PC-9 (cell line): ENCODE measurements at regions not wholly inside any gene's neighbourhood (a gene's known extent, or its start where the extent isn't known, plus 50 kb on each side); places are given as distances from the start of the nearest gene placed in this dataset.
"Not testable (repeated sequence)": the region's sequence is repeated elsewhere in the genome, so short reads cannot be mapped to it uniquely, and the experiment has no call there.

Experiments
- BruUV-seq: library from RNA; stranded (reverse); fragments of 400-500 nt; replicated peaks from 2 replicates; lab custom pipeline; 2021; lab: Mats Ljungman, UMichigan
- CTCF ChIA-PET: fragments of 300-600 bp; sonication (Branson Sonifier 250); formaldehyde crosslinking; loops from one replicate; lab custom pipeline; 2022; ENCODE audit warnings: antibody characterized with exemption; lab: Charles Lee
- POLR2A ChIA-PET: fragments of 300-600 bp; sonication (Branson Sonifier 250); formaldehyde crosslinking; loops from one replicate; lab custom pipeline; 2022; ENCODE audit warnings: antibody characterized with exemption; ENCODE audit not compliant: unreplicated experiment; lab: Charles Lee
- DNase-seq, 2 experiments: peaks; one replicate each; pipeline versions ENCODE4 v3.0.0 to v3.0.0-alpha.2; 2015 to 2022; ENCODE audit warnings: mixed read lengths in 1 of 2
- H2AFZ ChIP-seq: fragments of 200-600 bp; sonication (generic); 2 replicates; pipeline ENCODE4 v1.8.1; 2017; ENCODE audit warnings: antibody characterized with exemption
- H3F3A ChIP-seq: fragments of 200-600 bp; sonication (generic); 2 replicates; pipeline ENCODE4 v1.8.1; 2017; ENCODE audit warnings: antibody characterized with exemption, mild to moderate bottlenecking, low read depth; ENCODE audit not compliant: insufficient read depth
- H3K27ac ChIP-seq: fragments of 200-600 bp; sonication (generic); 2 replicates; pipeline ENCODE4 v1.6.1; 2016; ENCODE audit warnings: mixed run types
- H3K27me3 ChIP-seq: fragments of 200-600 bp; sonication (generic); 2 replicates; pipeline ENCODE4 v1.6.1; 2016; ENCODE audit warnings: low read depth, mixed run types; ENCODE audit not compliant: insufficient read depth
- H3K36me3 ChIP-seq: fragments of 200-600 bp; sonication (generic); 2 replicates; pipeline ENCODE4 v1.6.1; 2016; ENCODE audit warnings: low read depth, mixed run types
- H3K4me1 ChIP-seq: fragments of 200-600 bp; sonication (generic); replicated peaks from 2 replicates; pipeline ENCODE4 v1.6.1; 2016; ENCODE audit warnings: mixed run types; ENCODE audit not compliant: insufficient read depth
- H3K4me2 ChIP-seq: fragments of 200-600 bp; sonication (generic); 2 replicates; pipeline ENCODE4 v1.6.1; 2017; ENCODE audit warnings: mixed run types
- H3K4me3 ChIP-seq: fragments of 200-600 bp; sonication (generic); 2 replicates; pipeline ENCODE4 v1.6.1; 2016; ENCODE audit warnings: mixed run types
- H3K79me2 ChIP-seq: fragments of 200-600 bp; sonication (generic); 2 replicates; pipeline ENCODE4 v1.6.1; 2017; ENCODE audit warnings: low read depth, mixed run types
- H3K9me2 ChIP-seq: fragments of 200-600 bp; sonication (generic); 2 replicates; pipeline ENCODE4 v1.8.1; 2017; ENCODE audit warnings: mild to moderate bottlenecking; ENCODE audit not compliant: insufficient read depth
- H3K9me3 ChIP-seq: fragments of 200-600 bp; sonication (generic); 2 replicates; pipeline ENCODE4 v1.8.1; 2016; ENCODE audit warnings: low read depth; ENCODE audit not compliant: insufficient read depth
- H4K20me1 ChIP-seq: fragments of 200-600 bp; sonication (generic); 2 replicates; pipeline ENCODE4 v1.8.1; 2017; ENCODE audit not compliant: insufficient read depth
- CTCF ChIP-seq: fragments of 200-600 bp; sonication (generic); conservative IDR thresholded peaks from 2 replicates; pipeline ENCODE4 v1.6.1; 2017; ENCODE audit warnings: mixed run types, antibody characterized with exemption, mild to moderate bottlenecking, moderate library complexity
- EZH2 ChIP-seq: fragments of 200-600 bp; sonication (generic); IDR thresholded peaks from 2 replicates; pipeline ENCODE4 v1.8.0; 2017; ENCODE audit warnings: antibody characterized with exemption, low read depth
- intact Hi-C: fragments of 100-400 bp; cut with micrococcal nuclease; formaldehyde crosslinking; loops from one replicate; pipeline ENCODE4 v1.10.0; 2022; ENCODE audit not compliant: unreplicated experiment

DNA sequence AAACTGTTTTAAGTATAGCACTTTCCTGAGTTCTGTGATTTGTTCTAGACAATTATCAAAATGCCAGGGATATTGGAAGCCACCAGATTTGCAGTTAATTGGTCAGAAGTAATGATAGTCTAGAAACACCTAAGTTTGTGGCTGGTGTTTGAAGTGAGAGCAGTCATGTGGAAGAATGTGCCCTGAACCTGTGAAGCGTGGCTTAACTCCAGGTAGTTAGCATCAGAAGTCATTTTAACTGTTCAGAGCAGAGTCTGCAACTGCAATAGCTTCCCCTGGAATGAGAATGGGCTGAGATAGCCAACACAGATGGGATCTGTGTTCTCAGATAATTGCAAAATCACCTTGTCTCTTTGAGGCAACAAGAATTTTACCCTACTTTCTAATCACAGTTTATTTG is 255.1 kb upstream of the GK2 start:
- H2AFZ ChIP-seq: no peak overlapping the region
- DNase-seq: no peak
- no peak overlapping the region for H3K4me2 ChIP-seq
- H3K4me1 ChIP-seq: no peaks in the 10 kb centered on the region
- H3K4me3 ChIP-seq: no peak overlapping the region
- H3K27ac ChIP-seq: no peak overlapping the region
- H4K20me1 ChIP-seq: no peaks in the 10 kb centered on the region
- no TSS peak for BruUV-seq
- TF ChIP-seq CTCF: no peak
- no peak for TF ChIP-seq EZH2
- H3F3A ChIP-seq: no peaks in the 10 kb centered on the region
- H3K27me3 ChIP-seq: no peaks in the 10 kb centered on the region
- H3K36me3 ChIP-seq: no peaks in the 10 kb centered on the region
- H3K9me3 ChIP-seq: no peaks in the 10 kb centered on the region
- no peaks in the 10 kb centered on the region for H3K79me2 ChIP-seq
- ChIA-PET CTCF (no interaction called here), POLR2A (no interaction called here)
- H3K9me2 ChIP-seq: no peaks in the 10 kb centered on the region
- intact Hi-C loops: no loop called here

GRCh38 chr4:79662651-79663050 is 254.6 kb upstream of the GK2 start:
- Histone ChIP-seq H3F3A (no peaks in the 10 kb centered on the region), H3K36me3 (no peaks in the 10 kb centered on the region), H4K20me1 (no peaks in the 10 kb centered on the region), H3K4me2 (no peak overlapping the region), H3K27me3 (no peaks in the 10 kb centered on the region), H3K9me2 (no peaks in the 10 kb centered on the region), H3K27ac (no peak overlapping the region), H3K4me1 (no peaks in the 10 kb centered on the region), H2AFZ (no peak overlapping the region), H3K4me3 (no peak overlapping the region), H3K9me3 (no peaks in the 10 kb centered on the region), H3K79me2 (no peaks in the 10 kb centered on the region)
- no TSS peak for BruUV-seq
- DNase-seq: no peak
- POLR2A ChIA-PET: no interaction called here
- TF ChIP-seq EZH2: no peak
- no peak for TF ChIP-seq CTCF
- CTCF ChIA-PET: no interaction called here
- intact Hi-C loops: no loop called here

DNA sequence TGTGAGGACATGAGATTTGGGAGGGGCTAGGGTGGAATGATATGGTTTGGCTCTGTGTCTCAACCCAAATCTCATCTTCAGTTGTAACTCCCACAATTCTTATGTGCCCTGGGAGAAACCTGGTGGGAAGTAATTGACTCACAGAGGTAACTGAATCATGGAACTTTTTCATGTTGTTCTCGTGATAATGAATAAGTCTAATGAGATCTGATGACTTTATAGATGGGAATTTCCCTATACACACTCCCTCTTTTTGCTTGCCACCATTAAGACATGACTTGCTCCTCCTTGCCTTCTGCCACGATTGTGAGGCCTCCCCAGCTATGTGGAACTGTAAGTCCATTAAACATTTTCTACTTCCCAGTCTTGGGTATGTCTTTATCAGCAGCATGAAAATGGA is 253.2 kb upstream of the GK2 start:
- DNase-seq: no peak
- Histone ChIP-seq H4K20me1 (no peaks in the 10 kb centered on the region), H3K4me2 (no peak overlapping the region), H3F3A (no peaks in the 10 kb centered on the region), H3K27ac (no peak overlapping the region), H2AFZ (no peak overlapping the region), H3K79me2 (no peaks in the 10 kb centered on the region), H3K27me3 (no peaks in the 10 kb centered on the region), H3K4me3 (no peak overlapping the region), H3K9me2 (no peaks in the 10 kb centered on the region), H3K9me3 (no peaks in the 10 kb centered on the region), H3K36me3 (no peaks in the 10 kb centered on the region), H3K4me1 (no peaks in the 10 kb centered on the region)
- ChIA-PET POLR2A (no interaction called here), CTCF (no interaction called here)
- intact Hi-C loops: no loop called here
- BruUV-seq: no TSS peak
- TF ChIP-seq CTCF (no peak), EZH2 (no peak)

- DNase-seq, H3K27me3 ChIP-seq, H3K4me2 ChIP-seq, H3K4me1 ChIP-seq, H2AFZ ChIP-seq, H4K20me1 ChIP-seq, H3K9me3 ChIP-seq, POLR2A ChIA-PET, H3K27ac ChIP-seq, H3K79me2 ChIP-seq, H3F3A ChIP-seq, BruUV-seq, intact Hi-C loops, CTCF ChIA-PET, H3K4me3 ChIP-seq, H3K9me2 ChIP-seq, H3K36me3 ChIP-seq: not testable (repeated sequence)
Measured at GRCh38 chr4:79659308-79659870, 251.4 kb upstream of the GK2 start.
